ENCODE measurements at regions not wholly inside any gene's neighbourhood (a gene's known extent, or its start where the extent isn't known, plus 50 kb on each side); places are given as distances from the start of the nearest gene placed in this dataset.
"Not testable (repeated sequence)": the region's sequence is repeated elsewhere in the genome, so short reads cannot be mapped to it uniquely, and the experiment has no call there.

DNA sequence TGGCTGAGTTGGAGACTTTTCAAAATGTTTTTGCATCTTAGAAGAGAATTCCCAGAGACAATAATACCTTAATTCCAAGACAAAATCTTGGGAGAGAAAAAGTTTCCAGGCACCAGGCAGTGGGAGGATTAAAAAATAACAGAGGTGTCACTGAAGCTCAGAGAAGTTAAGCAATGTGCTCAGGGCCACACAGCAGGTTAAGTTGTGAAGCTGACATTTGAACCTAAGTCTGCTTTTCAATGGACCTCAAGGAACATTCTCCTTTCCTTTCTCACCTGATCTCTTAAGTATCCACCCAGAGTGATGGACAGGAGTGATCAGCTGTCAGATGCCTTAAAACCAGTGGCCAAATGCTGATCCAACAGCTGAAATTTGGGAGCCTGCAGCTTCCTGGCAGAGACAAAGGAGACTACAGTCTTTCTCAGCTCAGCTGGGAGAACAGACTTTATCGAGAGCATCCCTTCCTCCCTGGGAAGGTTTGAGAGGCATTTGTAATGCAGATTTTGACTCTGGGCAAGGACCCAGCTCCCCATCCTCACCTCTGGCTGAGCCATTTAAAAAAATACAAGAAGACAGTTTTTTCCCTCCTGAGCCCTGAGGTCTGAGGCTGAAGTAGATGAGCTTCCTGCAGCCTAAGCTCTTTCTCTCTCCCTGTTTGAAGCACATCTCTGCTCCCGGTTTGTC lies 174.9 kb upstream of the RPH3A start:
- no peak for DNase-seq (ENCODE audit: low spot score)

GRCh38 chr12:112617153-112617505 lies 174.4 kb upstream of the RPH3A start:
- DNase-seq (ENCODE audit: low spot score), result no peak

- no peak for DNase-seq (ENCODE audit: low spot score)
These were observed 163.7 kb upstream of the RPH3A start for GRCh38 chr12:112627851-112628250.

GRCh38 chr12:112631974-112632373 lies 159.6 kb upstream of the RPH3A start:
- not testable (repeated sequence) for DNase-seq (ENCODE audit: low spot score)

- DNase-seq (ENCODE audit: low spot score), result no peak
These were observed 156.5 kb upstream of the RPH3A start for GRCh38 chr12:112635036-112635435.

- no peak for DNase-seq (ENCODE audit: low spot score)
These were observed 153.1 kb upstream of the RPH3A start for GRCh38 chr12:112638420-112638819.

DNA sequence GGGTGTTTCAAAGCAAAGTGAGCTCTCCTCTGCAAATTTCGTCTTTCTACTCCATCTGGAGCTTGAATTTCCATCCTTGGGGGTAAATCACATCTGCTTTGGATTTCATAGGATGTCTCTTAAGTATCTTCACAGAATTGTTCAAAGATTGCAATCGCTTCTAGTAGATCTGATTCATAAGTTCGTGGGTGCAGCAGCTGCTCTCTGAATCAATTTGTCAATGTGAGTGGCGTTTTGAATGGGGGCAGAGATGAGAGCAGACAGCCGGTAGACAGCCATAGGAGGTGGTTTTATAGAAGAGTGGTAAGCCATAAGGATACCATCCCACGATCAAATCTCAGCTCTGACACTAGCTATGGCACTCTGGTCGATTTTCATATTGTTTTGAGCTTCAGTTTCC lies 146.0 kb upstream of the RPH3A start:
- DNase-seq (ENCODE audit: low spot score), result no peak

GRCh38 chr12:112656141-112656540 lies 135.4 kb upstream of the RPH3A start:
- no peak for DNase-seq (ENCODE audit: low spot score)

GRCh38 chr12:112664569-112664968 lies 127.0 kb upstream of the RPH3A start:
- DNase-seq (ENCODE audit: low spot score), result peak; percentile 7

DNA sequence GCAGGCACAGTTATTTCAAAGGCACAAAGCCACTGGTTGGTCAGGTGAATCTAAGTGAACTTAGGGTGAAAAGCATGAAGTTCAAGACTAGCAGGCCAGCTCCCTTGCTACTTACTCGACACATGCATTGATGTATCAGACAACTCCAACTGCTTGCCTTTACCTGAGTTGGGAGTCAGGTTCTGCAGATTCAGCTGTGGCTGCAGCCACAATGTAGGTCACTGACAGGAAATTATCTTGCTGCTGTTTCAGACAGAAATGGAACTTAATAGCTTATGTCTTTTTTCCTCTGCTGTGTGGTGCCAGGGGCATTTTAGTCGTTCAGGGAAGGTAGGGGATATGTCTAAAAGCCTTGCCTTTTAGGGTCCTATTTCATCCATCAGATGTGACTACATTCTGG lies 125.6 kb upstream of the RPH3A start:
- DNase-seq (ENCODE audit: low spot score), result no peak

DNA sequence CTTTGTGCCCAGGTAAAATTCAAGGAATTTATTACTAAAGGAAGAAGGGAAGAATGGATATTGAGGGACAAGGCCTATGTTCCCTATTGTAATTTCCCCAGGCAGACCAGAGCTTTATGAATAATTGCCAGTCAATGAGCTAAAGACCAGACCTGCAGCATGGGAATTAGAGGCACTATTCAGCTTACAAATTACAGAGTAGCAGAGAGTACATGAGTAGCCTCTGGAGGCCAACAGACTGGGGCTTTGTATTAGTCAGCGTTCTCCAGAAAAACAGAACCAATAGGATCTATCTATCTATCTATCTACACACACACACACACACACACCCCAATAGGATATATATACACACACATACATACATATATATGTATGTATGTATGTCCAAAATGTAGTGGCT lies 120.0 kb upstream of the RPH3A start:
- DNase-seq (ENCODE audit: low spot score), result no peak

DNA sequence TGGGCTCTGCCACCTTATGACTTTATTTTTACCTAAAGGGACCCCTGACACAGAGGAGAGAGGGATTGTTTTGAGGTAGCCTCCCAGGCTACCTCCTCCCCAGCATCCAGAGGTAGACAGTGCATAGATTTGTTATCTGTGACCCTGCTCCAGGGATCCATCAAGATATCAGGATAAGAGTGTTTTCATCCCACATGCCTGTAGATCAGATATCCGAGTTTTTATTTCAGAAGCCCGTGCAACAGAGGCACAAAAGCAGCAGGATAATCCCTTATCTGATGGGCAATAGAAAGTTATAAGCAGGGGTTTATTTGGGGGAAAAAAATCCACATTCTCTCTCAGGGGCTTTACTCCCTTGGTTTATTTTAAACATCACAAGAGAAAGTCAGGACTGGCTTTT lies 117.0 kb upstream of the RPH3A start:
- DNase-seq (ENCODE audit: low spot score), result no peak

DNA sequence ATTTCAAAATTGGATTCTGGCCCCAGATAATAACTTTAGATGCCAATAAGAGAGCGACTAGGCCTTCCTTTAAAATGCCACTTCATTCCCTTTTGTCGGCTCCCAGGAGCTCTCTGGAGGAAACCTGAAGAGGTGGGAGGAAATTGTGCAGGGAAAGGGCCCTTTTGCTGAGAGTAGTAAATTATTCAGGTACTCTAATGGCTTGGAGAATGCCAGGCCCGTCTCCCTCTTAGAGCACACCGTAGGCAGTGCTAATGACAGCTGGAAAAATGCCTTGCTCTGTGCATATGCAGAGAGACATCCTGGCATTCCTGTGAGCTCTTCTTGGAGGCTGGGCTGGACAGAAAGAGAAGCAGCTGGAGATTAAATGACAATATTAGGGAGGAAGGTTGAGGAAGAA lies 115.0 kb upstream of the RPH3A start:
- DNase-seq (ENCODE audit: low spot score), result no peak

DNA sequence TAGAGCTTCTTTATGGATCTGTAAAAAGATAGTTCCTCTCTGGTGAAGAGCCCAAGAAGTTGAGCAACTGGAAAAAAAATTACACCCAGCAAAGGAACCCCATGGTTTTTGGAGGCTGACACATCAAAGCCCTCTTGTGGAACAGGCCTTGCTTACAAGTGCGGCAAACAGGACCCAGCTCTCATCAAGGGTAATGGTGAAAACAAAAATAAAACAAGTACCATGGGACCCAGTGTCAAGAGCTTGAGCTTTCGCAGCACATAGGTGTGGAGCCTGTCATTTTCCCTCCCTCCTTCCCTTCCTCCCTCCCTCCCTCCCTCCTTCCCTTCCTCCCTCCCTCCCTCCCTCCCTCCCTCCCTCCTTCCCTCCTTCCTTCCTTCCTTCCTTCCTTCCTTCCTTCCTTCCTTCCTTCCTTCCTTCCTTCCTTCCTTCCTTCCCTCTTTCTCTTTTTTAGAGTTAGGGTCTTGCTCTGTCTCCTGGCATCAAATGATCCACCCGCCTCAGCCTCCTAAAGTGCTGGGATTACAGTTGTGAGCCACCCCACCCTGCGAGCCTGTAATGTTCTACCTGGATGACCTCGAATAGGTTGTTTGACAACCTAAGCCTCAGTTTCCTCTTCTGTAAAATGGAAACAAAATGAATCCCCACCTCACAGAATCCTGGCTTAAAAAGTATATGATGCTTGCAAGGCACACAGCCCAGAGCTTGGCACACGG lies 114.3 kb upstream of the RPH3A start:
- no peak for DNase-seq (ENCODE audit: low spot score)

DNA sequence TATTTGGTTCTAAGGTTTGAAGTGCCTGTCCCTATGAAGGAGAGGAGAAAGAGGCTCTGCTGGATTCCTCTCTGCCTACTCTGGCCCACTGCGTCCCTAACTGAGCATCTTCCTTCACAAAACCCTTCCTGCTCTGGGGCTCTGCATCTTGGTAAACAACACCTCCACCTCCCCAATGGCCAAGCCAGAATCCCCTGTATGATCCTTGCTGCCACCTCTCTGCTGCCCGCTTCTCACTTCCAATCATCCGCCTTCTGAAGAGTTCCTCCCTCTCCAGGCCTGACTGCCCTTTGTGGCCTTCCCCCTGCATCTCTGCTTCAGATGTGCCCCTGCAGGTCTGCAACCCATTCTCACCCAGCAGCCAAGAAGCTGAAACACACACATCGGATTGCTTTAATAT lies 110.6 kb upstream of the RPH3A start:
- DNase-seq (ENCODE audit: low spot score), result no peak

DNA sequence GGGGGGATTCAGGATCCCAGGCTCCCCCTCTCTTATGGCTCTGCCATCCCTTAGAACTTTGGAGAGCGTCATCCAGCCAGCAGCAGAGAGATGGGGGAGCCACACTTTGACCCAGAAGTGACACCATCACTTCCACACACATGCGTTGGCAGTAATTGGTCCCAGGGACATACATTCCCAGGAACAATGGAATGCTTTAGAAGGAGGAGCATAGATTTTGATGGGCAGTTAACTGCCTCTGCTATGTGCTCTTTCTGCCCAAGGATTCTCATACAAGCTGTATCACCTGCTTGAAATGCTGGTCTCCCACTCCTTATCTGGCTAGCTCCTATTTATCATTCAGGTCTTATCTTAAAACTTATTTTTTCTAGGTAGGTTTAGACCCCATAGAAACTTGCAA lies 109.0 kb upstream of the RPH3A start:
- no peak for DNase-seq (ENCODE audit: low spot score)

DNA sequence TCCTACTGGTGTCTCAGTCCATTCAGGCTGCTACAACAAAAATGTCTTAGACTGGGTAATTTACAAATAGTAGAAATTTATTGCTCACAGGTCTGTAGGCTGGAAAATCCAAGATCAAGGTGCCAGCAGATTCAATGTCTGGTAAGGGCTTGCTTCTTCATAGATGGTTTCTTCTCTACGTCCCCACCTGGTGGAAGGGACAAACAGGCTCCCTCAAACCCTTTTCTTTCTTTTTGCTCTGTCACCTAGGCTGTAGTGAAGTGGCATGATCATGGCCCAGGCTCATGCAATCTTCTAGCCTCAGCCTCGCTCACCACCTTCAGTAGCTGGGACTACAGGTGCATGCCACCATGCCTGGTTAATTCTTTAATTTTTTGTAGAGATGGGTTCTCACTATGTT lies 106.8 kb upstream of the RPH3A start:
- DNase-seq (ENCODE audit: low spot score), result no peak

GRCh38 chr12:112685321-112685720 lies 106.2 kb upstream of the RPH3A start:
- DNase-seq (ENCODE audit: low spot score), result no peak

- DNase-seq (ENCODE audit: low spot score), result no peak
These were observed 105.2 kb upstream of the RPH3A start for GRCh38 chr12:112686373-112686772.

- no peak for DNase-seq (ENCODE audit: low spot score)
These were observed 97.5 kb upstream of the RPH3A start for GRCh38 chr12:112694065-112694464.

GRCh38 chr12:112697441-112697840 lies 94.1 kb upstream of the RPH3A start:
- DNase-seq (ENCODE audit: low spot score), result not testable (repeated sequence)

- no peak for DNase-seq (ENCODE audit: low spot score)
These were observed 86.4 kb upstream of the RPH3A start for GRCh38 chr12:112705037-112705632.

- DNase-seq (ENCODE audit: low spot score), result no peak
These were observed 81.1 kb upstream of the RPH3A start for GRCh38 chr12:112710414-112710813.

DNA sequence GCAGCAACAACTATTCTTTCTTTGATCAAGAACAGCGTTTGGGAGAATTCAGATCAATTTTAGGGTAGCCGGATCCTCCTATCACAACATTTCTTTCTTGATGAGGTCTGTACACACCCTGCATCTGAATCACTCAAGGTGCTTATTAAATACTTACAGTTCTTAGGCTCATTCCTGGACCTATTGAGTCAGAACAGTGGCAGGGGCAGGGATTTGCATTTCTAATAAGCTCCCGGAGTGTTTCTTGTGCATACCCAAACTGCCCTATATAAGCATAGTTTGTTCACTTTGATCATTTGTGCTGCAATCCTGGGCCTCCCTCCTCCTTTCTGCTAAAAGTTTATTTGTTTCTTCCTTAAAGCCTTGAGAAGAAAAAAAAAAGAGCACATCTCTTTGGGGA lies 80.5 kb upstream of the RPH3A start:
- no peak for DNase-seq (ENCODE audit: low spot score)

Measured in AG08396 (cell line).